ENCODE measurements at regions not wholly inside any gene's neighbourhood (a gene's known extent, or its start where the extent isn't known, plus 50 kb on each side); places are given as distances from the start of the nearest gene placed in this dataset.

GRCh38 chr13:70362820-70363570 is 254.7 kb upstream of the KLHL1 start:
- DNase-seq, result no peak

GRCh38 chr13:70357031-70357430 is 248.8 kb upstream of the KLHL1 start:
- DNase-seq, result no peak

GRCh38 chr13:70353096-70353495 is 244.8 kb upstream of the KLHL1 start:
- DNase-seq, result peak; percentile 17

- no peak for DNase-seq
These were observed 239.8 kb upstream of the KLHL1 start for GRCh38 chr13:70347947-70348620.

- DNase-seq, result peak; percentile 61
These were observed 231.5 kb upstream of the KLHL1 start for GRCh38 chr13:70339738-70340137.

GRCh38 chr13:70338609-70339008 is 230.4 kb upstream of the KLHL1 start:
- no peak for DNase-seq

GRCh38 chr13:70336866-70337265 is 228.6 kb upstream of the KLHL1 start:
- no peak for DNase-seq

- DNase-seq, result no peak
These were observed 225.5 kb upstream of the KLHL1 start for GRCh38 chr13:70333752-70334151.

- DNase-seq, result no peak
These were observed 222.6 kb upstream of the KLHL1 start for GRCh38 chr13:70330697-70331361.

GRCh38 chr13:70324519-70324918 is 216.3 kb upstream of the KLHL1 start:
- peak; percentile 29 for DNase-seq

- no peak for DNase-seq
These were observed 202.9 kb upstream of the KLHL1 start for GRCh38 chr13:70311191-70311590.

- DNase-seq, result peak; percentile 75
These were observed 202.3 kb upstream of the KLHL1 start for GRCh38 chr13:70310396-70311119.

GRCh38 chr13:70297189-70297616 is 189.0 kb upstream of the KLHL1 start:
- no peak for DNase-seq

GRCh38 chr13:70284371-70284770 is 176.1 kb upstream of the KLHL1 start:
- DNase-seq, result no peak

- no peak for DNase-seq
These were observed 167.6 kb upstream of the KLHL1 start for GRCh38 chr13:70275841-70276240.

GRCh38 chr13:70255406-70255991 is 147.2 kb upstream of the KLHL1 start:
- DNase-seq, result no peak

- DNase-seq, result peak; percentile 48
These were observed 145.6 kb upstream of the KLHL1 start for GRCh38 chr13:70253834-70254233.

GRCh38 chr13:70253411-70253810 is 145.2 kb upstream of the KLHL1 start:
- no peak for DNase-seq

GRCh38 chr13:70249332-70250064 is 141.2 kb upstream of the KLHL1 start:
- peak; percentile 13 for DNase-seq

GRCh38 chr13:70237131-70237530 is 128.9 kb upstream of the KLHL1 start:
- peak; percentile 8 for DNase-seq

- no peak for DNase-seq
These were observed 127.3 kb upstream of the KLHL1 start for GRCh38 chr13:70235565-70235964.

- no peak for DNase-seq
These were observed 115.7 kb upstream of the KLHL1 start for GRCh38 chr13:70223911-70224310.
